HG03064 (cell line): ENCODE measurements at regions not wholly inside any gene's neighbourhood (a gene's known extent, or its start where the extent isn't known, plus 50 kb on each side); places are given as distances from the start of the nearest gene placed in this dataset.
A peak's percentile ranks its signal among the peaks of the same experiment; 100 is the strongest.

Experiments
- ATAC-seq: cut with Tn5 transposase; IDR thresholded peaks from one replicate; pipeline ENCODE4 v1.9.1; 2021; ENCODE audit warnings: low read depth; ENCODE audit not compliant: unreplicated experiment

DNA sequence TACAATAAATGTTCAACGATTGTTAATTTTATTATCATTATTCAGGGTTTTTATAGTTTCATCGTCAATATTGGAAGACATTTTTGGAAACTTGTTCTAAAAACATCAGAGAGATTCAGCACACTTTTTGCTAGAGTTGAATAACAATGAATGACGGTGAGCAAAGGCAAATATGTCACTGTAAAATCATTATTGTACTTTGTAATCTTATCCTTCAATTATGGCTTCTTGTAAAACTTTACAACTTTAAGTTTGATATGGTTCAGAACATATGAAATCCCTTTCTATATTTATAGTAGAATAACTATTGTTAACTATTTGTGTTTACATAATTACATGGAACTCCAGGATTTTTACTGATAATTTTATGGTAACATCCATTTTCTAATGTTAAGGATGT, 167.8 kb upstream of the SEMA3A start:
- ATAC-seq: no peak

DNA sequence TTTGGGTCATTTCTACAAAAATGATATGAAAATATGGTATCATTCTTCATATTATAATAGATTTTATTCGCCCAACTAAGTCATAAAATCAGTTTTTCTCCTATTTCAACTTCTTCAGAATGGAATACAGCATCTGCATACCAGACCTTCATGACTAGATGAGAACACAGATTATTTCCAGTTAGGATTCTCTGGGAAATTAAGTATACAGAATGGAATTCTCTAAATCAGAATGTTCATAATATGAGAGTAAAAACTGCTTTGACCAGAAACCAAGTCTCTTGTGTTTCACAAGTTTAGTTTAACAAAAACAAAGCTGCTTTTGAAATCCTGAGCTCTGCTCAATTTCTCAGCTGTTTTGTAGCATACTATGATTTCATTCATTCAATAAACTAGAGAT, 160.3 kb upstream of the SEMA3A start:
- no peak for ATAC-seq

DNA sequence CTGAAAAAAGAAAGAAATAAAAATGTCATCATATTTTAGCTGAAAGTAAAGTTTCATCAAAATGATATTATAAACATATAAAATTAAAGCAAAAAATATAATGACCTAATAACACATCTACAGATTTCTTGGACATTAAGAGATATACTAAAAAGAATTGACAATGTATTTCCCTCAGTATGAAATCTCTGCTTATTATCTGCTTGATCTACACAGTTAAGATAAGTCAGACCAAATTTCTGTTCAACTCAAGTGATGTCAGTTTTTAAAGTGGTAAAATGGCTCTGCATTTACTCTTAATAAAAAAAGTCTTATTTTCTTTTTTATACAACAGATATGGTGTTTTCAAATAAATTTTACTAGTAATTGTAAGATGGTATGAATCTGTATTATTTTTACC, 159.4 kb upstream of the SEMA3A start:
- no peak for ATAC-seq

DNA sequence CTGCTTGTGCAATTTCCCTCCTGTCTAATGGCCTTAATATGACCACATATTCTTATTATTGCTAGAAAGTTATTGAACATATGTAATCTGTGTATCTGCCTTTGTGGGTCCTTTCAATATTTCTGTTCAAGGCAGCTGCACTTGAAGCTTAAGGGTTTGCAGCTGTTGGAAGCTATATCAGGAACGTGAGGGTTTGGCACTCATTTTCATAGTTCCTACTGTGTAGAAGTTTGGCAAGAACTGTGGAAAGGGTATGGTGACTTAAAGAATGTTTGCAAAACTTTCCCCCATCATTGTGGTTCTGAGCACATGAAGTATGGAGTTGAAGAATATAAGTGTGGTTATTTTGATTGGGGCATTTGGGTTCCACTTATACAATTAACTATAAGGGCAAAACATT, 144.7 kb upstream of the SEMA3A start:
- no peak for ATAC-seq

DNA sequence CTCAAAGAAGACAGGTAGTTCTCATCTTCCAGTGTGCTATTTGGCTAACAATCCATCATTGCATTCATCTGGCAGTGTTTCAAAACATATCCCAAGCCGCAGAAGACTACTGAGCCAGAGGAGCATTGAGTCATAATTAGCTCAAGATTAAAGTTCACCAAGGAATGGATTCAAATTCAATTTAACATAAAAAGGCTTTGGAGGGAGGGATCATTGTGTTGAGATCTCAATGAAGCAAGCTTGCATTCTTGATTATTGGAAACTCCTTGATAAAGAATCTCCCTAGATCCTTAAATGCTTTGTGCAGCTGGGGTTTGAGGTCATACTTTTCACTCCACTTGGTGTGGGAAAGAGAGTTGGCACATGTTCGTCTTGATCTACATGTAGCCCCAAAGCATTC, 142.8 kb upstream of the SEMA3A start:
- no peak for ATAC-seq

DNA sequence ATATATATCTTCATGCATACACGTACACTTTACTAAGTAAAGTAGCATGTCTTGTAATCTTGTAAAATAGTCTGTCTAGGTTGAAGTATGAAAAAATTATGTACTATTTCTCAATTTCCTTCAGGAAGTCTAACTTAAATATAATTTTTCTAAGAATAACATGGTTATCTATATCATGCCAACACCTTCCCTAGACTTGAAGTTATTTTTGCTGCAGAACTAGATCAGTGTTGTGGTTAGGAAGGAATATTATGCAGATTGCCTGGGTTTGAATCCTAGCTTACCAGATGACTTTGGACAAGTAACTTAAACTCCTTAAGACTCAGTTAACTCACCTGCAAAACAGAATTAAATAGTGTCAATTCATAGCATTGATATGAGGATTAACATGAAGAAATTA, 142.2 kb upstream of the SEMA3A start:
- ATAC-seq: no peak

DNA sequence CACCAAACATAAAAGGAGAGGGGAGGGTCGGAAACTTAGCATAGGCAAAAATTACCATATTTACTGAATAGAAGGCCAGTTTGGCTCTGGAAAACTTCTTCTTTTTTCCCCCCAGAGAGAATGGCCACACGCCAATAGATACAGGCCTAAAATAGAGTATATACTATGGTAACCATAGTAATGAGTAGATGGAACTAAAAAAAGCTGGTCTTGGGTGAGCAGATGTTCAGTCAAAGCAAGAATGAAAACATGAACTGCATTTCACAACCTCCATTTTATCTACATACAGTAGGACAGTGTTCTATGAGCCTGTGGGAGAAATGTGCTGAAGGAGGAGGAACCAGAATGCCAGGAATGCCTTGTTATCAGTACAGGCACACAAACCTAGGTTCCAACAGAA, 141.7 kb upstream of the SEMA3A start:
- ATAC-seq: peak; percentile 78

DNA sequence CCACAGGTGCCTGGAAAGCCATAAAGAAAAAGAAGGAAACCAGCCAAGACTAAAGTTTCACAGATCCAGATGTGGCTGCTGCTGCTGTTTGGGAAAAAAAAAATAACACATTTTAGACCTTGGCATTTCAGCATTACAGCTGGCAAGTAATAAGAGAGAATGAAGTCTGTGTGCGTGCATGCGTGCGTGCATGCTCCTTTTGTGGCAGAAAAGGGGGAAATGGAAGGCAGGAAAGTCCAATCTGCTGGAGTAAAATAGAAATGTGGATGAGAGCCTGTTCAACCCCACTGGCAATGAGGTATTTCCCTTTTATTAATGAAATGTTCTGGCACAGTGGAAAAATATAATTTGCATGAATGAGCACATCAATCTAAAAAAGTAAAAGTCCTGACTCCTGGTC, 137.0 kb upstream of the SEMA3A start:
- no peak for ATAC-seq

DNA sequence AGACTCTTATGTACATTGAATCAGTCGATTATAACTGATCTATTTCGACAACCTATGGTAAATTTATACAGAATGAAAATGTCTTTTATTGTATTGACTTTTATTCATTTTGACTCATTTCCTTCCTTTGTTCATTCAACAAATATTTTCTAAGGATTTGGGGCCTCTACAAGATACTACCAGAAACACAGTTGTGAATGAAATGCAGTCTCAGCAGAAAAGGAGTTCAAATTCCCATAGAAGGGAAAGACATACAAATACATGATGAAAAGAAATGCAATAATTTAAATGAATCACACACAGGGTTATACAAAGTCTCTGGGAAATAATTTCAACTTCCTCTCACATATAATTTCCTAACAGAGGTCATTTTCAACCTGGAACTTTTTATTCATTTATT, 134.0 kb upstream of the SEMA3A start:
- no peak for ATAC-seq

DNA sequence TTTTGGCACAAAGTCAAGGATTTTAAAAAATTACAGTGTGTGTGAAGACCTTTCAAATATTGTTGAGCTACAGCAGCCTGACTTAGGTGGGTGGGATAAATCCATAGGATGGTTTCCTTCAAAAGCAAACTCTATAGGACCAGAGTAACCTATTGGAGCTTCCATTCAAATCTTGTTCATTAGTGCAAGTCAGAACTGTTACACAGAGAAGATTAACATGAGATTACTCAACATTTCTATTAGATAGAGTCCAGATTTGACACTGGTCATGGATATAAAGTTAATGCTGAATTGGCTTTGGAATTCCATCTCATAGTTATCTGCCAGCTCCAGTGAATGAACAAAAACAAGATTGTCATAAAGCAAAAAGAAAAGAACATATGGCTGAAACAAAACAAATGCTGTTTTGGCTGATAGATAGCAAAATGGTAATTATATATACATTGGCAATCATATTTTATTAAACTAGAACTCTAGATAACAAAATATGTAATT, 129.6 kb upstream of the SEMA3A start:
- no peak for ATAC-seq

DNA sequence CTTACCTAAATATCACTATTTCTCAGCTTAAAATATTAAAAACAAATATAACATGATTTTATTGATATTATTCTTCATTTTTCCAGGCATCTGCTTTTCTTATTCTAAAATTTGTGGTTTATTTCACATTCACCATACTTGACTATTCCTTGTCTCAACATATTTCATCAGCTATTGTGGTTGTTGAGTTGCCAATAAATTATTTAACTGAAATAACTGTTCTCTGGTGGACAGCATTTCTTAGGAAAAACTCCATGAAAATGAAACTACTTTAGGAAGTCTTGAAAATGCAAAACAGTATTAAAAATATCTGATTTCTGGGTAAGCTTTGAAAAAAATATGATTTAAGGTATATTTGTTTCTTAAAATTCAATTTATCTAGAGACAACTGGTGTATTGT, 122.9 kb upstream of the SEMA3A start:
- ATAC-seq: no peak

DNA sequence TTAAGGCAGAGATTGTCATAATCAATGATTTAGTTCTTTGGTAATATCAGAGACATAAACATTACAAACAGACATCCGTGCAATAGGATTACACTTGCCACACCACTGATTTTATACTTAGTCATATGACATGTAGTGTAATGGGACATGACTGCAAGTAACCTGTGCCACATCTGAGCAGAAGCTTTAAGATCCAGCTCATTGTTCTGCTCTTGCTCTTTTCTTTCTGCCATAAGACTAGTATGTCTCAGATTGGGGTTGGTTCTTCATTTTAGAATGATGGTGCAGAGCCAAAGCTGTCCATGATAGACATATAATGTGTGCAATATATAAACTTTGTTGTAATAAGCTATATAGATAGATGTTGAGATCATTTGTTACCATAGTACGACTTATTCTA, 119.7 kb upstream of the SEMA3A start:
- ATAC-seq: no peak

DNA sequence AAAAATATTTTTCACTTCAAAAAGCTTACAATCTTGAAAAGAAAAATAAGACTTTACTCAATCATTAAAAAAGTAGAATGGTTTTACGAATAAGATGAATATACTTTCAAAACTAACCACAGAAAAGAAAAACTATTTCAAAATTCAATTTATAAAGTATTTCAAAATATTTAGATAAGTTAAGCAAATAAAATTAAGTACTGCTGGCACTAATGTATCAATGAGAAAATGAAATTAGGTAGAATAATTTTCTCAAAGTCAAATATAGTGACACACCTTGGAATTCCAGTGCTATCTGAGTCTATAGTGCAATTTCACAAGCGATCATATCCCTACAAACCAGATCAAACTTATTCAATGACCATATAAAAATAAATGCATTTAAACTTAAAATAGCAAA, 109.8 kb upstream of the SEMA3A start:
- ATAC-seq: no peak

DNA sequence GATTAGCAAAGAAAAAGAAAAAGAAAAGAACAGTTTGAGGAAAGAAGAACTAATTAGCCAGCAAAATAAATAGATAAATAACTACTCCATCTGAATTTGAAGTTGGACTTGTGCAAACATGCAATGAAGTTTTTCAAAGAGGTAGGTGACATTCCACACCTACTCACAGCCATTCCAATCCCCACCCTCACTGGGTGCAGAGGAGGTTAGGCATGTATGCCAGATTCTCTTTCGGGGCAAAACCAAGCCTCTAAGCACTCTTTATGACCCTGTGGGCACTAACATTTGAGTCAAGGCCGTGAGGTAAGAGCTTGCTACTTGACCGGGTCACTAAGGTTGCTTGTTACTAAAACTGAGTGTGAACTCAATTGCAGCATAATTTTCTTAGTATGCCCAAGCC, 108.4 kb upstream of the SEMA3A start:
- ATAC-seq: no peak

DNA sequence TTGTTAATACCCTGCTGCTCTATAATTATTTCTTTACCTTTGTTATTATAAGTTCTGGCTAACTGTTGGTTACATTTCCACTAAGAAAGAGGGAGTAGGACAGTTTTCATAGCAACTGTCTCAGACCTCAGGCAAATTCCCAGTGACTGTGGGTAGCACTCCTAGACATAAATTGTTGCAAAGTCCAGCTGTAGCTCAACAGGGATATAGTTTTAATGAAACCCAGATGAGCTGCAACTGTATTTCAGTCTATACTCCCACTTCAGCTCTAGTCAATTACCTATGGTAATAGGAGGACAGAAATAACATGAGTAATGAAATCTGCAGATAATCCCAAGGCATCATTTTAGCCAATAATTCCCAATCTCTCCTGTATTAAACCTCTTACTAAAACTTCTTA, 103.0 kb upstream of the SEMA3A start:
- no peak for ATAC-seq

DNA sequence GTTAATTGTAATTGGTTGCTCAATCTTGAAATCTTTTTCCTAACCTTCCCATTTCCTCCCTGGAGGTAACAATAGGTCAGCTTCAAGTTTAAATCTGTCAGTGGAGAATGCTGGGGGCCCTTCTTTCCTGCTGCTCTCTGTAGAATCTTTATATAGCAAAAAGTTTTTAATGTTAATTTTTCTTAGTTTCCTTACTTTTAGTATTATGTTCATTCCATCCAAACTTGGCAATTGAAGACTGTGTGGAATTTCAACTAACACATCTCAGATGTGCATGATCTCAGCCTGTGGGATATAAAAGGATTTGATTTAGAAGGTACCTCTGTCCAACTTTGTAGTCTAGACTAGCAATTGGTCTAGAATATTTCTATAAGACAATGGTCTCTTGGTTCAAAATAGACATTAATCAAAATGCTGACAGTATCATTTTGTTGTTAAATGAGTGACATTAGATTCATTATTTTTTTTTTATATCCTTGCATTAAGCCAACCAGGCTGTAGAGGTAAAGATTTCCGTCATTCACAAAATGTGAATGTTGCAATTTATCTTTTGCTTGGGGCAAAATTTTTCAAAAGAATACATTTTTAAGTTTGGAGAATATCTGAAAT, 100.4 kb upstream of the SEMA3A start:
- no peak for ATAC-seq

DNA sequence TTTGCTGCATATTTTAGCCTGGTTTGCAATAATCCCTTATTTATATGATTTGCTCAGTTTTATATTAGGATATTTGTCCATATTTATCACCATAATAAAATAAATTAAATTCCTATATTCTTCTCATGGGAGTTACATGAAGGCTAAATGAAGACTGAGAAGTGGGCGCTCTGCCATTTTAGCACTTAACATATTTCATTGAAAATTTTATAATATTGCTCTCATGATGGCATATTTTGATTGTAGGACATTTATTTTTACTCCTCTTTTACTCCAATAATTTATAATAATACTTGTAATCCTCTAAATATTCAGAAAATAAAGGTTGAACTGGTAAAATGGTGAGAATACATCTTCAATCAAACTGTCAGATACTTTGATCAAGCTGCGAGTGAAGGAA, 99.8 kb upstream of the SEMA3A start:
- ATAC-seq: no peak

DNA sequence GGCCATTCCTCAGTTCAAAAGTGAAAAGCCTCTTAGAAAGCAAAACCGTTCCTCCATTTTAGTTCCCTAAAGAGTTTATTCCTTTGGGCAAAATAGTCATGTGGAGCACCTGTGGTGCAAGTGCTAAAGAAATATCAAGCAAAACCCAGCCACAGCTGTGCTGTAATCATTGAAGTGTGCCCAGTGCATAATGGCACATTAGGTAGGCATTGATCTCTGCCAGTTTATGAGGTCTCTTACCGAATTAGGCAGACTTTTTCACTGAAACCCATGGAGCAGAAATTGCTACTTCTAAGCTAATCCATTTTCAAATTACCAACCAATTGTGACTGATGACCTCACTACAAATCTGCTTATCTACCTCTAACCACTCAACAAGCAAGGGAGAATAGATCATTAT, 97.2 kb upstream of the SEMA3A start:
- ATAC-seq: no peak

DNA sequence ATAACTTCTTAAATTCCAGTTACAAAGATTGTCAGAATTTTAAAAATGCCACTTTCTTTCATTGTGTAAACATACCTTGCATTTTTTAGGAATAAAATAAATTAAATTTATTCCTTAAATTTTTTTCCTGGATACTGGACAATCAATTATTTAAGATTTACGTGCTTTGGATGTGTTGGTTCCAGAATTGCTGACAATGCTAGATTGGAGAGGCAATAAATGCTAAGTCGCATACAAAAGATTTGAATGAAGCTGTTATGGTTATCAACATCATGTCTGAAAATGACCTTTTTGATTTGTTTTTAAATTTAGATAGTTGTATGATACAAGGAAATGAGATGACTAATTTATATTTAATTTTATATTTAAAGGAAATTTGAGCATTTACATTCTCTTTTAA, 89.2 kb upstream of the SEMA3A start:
- ATAC-seq: no peak

DNA sequence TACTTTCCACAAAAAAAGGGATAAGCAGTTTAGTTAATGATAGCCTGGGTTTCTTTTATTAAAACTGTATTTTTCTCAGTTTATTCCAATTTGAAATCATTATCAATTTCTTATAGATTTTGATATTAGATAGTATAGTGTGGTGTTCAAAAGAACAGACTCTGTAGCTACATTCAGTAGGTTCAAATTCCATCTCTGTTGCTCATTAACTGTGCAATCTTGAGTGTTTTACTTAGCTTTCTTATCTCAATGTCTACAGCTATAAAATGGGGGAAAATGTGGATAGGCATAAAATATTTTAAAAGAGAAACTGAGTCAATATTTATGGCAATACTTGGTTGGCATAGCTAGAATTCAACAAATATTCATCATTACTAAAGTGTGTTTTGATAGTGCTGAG, 86.9 kb upstream of the SEMA3A start:
- no peak for ATAC-seq

DNA sequence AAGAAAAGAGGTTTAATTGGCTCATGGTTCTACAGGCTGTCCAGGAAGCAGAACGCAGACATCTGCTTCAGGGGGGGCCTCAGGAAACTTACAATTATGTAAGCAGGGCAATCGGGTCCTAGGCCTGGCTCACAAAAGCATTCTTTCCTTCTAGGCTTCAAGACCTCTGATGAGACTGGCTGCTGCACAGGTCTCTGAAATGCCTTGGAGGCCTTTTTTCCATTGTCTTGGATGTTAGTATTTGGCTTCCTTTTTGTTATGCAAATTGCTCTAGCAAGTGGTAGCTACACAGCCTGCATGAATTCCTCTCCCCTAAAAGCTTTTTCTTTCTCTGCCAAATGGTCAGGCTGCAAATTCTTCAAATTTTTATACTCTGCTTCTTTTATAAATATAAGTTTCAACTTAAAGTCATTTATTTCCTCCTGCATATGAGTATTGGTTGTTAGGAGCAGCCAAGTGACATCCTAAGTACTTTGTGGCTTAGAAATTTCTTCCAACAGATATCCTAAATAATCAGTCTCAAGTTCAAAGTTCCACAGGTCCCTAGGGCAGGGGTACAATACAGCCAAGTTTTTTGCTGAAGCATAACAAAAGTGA, 83.1 kb upstream of the SEMA3A start:
- no peak for ATAC-seq

DNA sequence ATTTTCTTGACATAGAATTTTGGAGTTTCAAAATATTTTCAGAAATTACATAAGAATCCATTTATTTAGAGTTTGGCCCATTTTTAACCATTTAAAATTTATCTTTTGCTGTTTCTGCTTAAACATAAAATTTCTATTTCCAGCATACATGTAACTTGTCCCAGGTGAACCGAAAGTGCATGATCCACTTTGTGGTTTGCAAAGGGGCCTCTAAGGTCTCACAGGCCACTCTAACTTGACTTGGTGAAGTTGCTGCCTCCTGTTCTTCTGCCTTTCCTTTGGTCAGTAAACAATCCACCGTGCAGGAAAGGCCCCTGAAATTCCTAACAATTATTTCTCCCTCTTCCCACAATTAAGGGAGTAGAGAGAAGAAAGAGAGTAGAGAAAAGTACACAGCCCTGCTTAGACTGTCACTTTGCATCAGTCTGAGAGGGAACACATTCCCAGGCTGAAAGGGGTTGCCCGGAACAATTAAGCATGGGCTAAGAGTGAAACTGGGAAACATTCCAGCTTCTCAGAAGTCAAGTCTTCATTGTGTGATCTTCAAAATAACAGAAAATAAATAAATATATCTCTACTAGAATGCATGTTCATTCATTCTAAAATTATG, 79.5 kb upstream of the SEMA3A start:
- no peak for ATAC-seq
